HCT116 (cell line): ENCODE measurements at regions not wholly inside any gene's neighbourhood (a gene's known extent, or its start where the extent isn't known, plus 50 kb on each side); places are given as distances from the start of the nearest gene placed in this dataset.

ENCODE experiments used
- ATAC-seq: fragments of 200-7000 bp; cut with Tn5 transposase; 2 replicates; pipeline ENCODE4 v1.9.1; 2020; ENCODE audit warnings: mild to moderate bottlenecking, moderate library complexity
- BruUV-seq: library from RNA; stranded (reverse); fragments of 400-500 nt; replicated peaks from 2 replicates; lab custom pipeline; 2021; lab: Mats Ljungman, UMichigan
- CTCF ChIA-PET: fragments of 300-600 bp; sonication (Branson Sonifier 250); formaldehyde crosslinking; loops from one replicate; lab custom pipeline; 2021; ENCODE audit warnings: antibody characterized with exemption; lab: Charles Lee
- POLR2A ChIA-PET: fragments of 300-600, 350-600 bp; sonication (Branson Sonifier 250); formaldehyde crosslinking; loops from one replicate; lab custom pipeline; 2021; ENCODE audit warnings: antibody characterized with exemption; lab: Charles Lee
- RAD21 ChIA-PET, 2 experiments: fragments of 300-600 bp; sonication (Branson Sonifier 250); formaldehyde crosslinking; loops; one replicate each; lab custom pipeline; 2023; ENCODE audit warnings: low total read pairs in 2 of 2; ENCODE audit not compliant: uncharacterized antibody in 2 of 2, unreplicated experiment in 2 of 2, low non-redundant PET in 1 of 2; lab: Charles Lee
- DNase-seq: peaks from one replicate; pipeline ENCODE4 v3.0.0-alpha.2; 2010; ENCODE audit warnings: low read depth, low spot score
- H2AFZ ChIP-seq: fragments of 200-600 bp; shearing (Covaris generic), sonication (generic); 2 replicates; pipeline ENCODE4 v1.6.1; 2017; ENCODE audit warnings: low read depth, mixed run types, mixed read lengths, antibody characterized with exemption, low read length; ENCODE audit not compliant: poor library complexity, severe bottlenecking
- H3K27ac ChIP-seq: 2 replicates; pipeline ENCODE4 v1.5.1; 2012; ENCODE audit warnings: low read depth, low read length
- H3K27me3 ChIP-seq: fragments of 200-600 bp; sonication (generic); 2 replicates; pipeline ENCODE4 v1.6.1; 2016; ENCODE audit warnings: mixed run types, low read length, mixed read lengths; ENCODE audit not compliant: insufficient read depth
- H3K36me3 ChIP-seq, 2 experiments: fragments of 200-500 bp in 1 of 2; fragments of 200-600 bp in 1 of 2; sonication (Bioruptor generic) in 1 of 2; sonication (generic) in 1 of 2; 2 replicates each; pipeline versions ENCODE4 v1.5.1 to v1.6.1; 2014 to 2016; ENCODE audit warnings: low read length in 2 of 2, inconsistent platforms in 1 of 2, mixed read lengths in 1 of 2, mixed run types in 1 of 2; ENCODE audit not compliant: insufficient read depth in 2 of 2, control insufficient read depth in 1 of 2
- H3K4me1 ChIP-seq, 2 experiments: fragments of 200-600 bp in 1 of 2; sonication (generic) in 1 of 2; 2 replicates each; pipeline versions ENCODE4 v1.5.1 to v1.6.1; 2012 to 2017; ENCODE audit warnings: low read length in 2 of 2, inconsistent platforms in 1 of 2, mild to moderate bottlenecking in 1 of 2, mixed read lengths in 1 of 2, mixed run types in 1 of 2, moderate library complexity in 1 of 2; ENCODE audit not compliant: insufficient read depth in 2 of 2, control insufficient read depth in 1 of 2
- H3K4me2 ChIP-seq: fragments of 200-600 bp; sonication (generic); 2 replicates; pipeline ENCODE4 v1.6.1; 2017; ENCODE audit warnings: mixed run types, low read length, mixed read lengths
- H3K4me3 ChIP-seq, 2 experiments: fragments of 200-600 bp in 1 of 2; sonication (generic) in 1 of 2; replicated peaks in 1 of 2; 2 replicates each; pipeline ENCODE4 v1.5.1; 2011 to 2016; ENCODE audit warnings: low read length in 2 of 2, control low read depth in 1 of 2, low read depth in 1 of 2, mild to moderate bottlenecking in 1 of 2, mixed read lengths in 1 of 2, mixed run types in 1 of 2
- H3K79me2 ChIP-seq: fragments of 200-600 bp; sonication (generic); 2 replicates; pipeline ENCODE4 v1.6.1; 2017; ENCODE audit warnings: mild to moderate bottlenecking, mixed run types, low read length, moderate library complexity, mixed read lengths; ENCODE audit not compliant: insufficient read depth
- H3K9ac ChIP-seq: fragments of 200-600 bp; sonication (generic); 2 replicates; pipeline ENCODE4 v1.6.1; 2016; ENCODE audit warnings: low read length, mixed read lengths
- H3K9me2 ChIP-seq: fragments of 200-600 bp; sonication (generic), shearing (Covaris generic); 2 replicates; pipeline ENCODE4 v1.6.1; 2017; ENCODE audit warnings: mixed run types, mild to moderate bottlenecking, moderate library complexity; ENCODE audit not compliant: insufficient read depth
- H3K9me3 ChIP-seq, 2 experiments: fragments of 200-500 bp in 1 of 2; fragments of 200-600 bp in 1 of 2; sonication (Bioruptor generic) in 1 of 2; sonication (generic) in 1 of 2; 2 replicates each; pipeline ENCODE4 v1.6.1; 2014 to 2017; ENCODE audit warnings: low read length in 2 of 2, mixed read lengths in 2 of 2, inconsistent platforms in 1 of 2, low read depth in 1 of 2, mild to moderate bottlenecking in 1 of 2, mixed run types in 1 of 2, moderate library complexity in 1 of 2; ENCODE audit not compliant: control insufficient read depth in 1 of 2, insufficient read depth in 1 of 2
- H4K20me1 ChIP-seq: fragments of 200-600 bp; sonication (generic), shearing (Covaris generic); 2 replicates; pipeline ENCODE4 v1.6.1; 2017; ENCODE audit warnings: mixed run types, mild to moderate bottlenecking, moderate library complexity; ENCODE audit not compliant: insufficient read depth
- CBX3 ChIP-seq: IDR thresholded peaks from 2 replicates; pipeline ENCODE4 v1.6.1; 2012; ENCODE audit warnings: low read depth
- FOSL1 ChIP-seq: IDR thresholded peaks from 2 replicates; pipeline ENCODE4 v1.6.1; 2012; ENCODE audit warnings: low read depth
- RAD21 ChIP-seq: IDR thresholded peaks from 2 replicates; pipeline ENCODE4 v1.6.1; 2012; ENCODE audit warnings: low read depth, mild to moderate bottlenecking
- SP1 ChIP-seq: IDR thresholded peaks from 2 replicates; pipeline ENCODE4 v1.6.1; 2012; ENCODE audit warnings: low read depth
- TCF7L2 ChIP-seq: IDR thresholded peaks from 2 replicates; pipeline ENCODE4 v1.7.0; 2011; ENCODE audit warnings: borderline replicate concordance, inconsistent platforms; ENCODE audit not compliant: insufficient read depth, insufficient read length; ENCODE audit errors: extremely low read depth
- YY1 ChIP-seq: IDR thresholded peaks from 2 replicates; pipeline ENCODE4 v1.6.1; 2011; ENCODE audit warnings: low read length, low read depth, moderate library complexity, mild to moderate bottlenecking; ENCODE audit not compliant: insufficient replicate concordance; ENCODE audit errors: extremely low read depth
- intact Hi-C: fragments of 100-400 bp; cut with micrococcal nuclease; formaldehyde crosslinking; loops from 2 replicates; pipeline ENCODE4 v1.10.0; 2022
- TF ChIP-seq, protein P1 (sequence below): IDR thresholded peaks from 2 replicates; pipeline ENCODE4 v1.6.1; 2011; ENCODE audit warnings: mild to moderate bottlenecking, low read length, moderate library complexity; ENCODE audit not compliant: insufficient replicate concordance; ENCODE audit errors: extremely low read depth
- TF ChIP-seq, protein P2 (sequence below): IDR thresholded peaks from 2 replicates; pipeline ENCODE4 v1.6.1; 2012; ENCODE audit warnings: low read depth

DNA sequence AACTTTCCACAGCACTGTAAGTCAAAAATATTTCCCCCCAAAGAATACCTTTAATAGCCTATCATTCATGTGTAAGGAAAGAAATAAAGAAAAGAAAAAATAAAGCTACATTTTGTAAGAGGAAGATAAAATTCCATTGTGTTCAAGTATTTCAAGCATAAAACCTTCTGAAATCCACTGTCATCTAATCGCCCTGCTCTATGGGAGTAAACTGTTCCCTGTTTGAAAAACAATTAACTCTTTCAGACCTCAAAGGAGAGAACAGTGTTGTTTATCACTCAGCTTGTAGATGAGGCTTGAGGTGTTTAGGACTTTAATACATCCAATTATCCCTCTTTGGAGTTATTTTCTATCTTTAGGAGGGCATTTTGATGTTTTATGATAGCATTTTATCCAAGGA lies 112.2 kb upstream of the REG3G start:
- no TSS peak for BruUV-seq
- no peaks in the 10 kb centered on the region for H4K20me1 ChIP-seq
- TF ChIP-seq, protein P1, sequence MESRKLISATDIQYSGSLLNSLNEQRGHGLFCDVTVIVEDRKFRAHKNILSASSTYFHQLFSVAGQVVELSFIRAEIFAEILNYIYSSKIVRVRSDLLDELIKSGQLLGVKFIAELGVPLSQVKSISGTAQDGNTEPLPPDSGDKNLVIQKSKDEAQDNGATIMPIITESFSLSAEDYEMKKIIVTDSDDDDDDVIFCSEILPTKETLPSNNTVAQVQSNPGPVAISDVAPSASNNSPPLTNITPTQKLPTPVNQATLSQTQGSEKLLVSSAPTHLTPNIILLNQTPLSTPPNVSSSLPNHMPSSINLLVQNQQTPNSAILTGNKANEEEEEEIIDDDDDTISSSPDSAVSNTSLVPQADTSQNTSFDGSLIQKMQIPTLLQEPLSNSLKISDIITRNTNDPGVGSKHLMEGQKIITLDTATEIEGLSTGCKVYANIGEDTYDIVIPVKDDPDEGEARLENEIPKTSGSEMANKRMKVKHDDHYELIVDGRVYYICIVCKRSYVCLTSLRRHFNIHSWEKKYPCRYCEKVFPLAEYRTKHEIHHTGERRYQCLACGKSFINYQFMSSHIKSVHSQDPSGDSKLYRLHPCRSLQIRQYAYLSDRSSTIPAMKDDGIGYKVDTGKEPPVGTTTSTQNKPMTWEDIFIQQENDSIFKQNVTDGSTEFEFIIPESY = no peak
- TF ChIP-seq SP1 = no peak
- no peak for TF ChIP-seq TCF7L2
- no peak for TF ChIP-seq CBX3
- TF ChIP-seq RAD21 = no peak
- TF ChIP-seq, protein P2, sequence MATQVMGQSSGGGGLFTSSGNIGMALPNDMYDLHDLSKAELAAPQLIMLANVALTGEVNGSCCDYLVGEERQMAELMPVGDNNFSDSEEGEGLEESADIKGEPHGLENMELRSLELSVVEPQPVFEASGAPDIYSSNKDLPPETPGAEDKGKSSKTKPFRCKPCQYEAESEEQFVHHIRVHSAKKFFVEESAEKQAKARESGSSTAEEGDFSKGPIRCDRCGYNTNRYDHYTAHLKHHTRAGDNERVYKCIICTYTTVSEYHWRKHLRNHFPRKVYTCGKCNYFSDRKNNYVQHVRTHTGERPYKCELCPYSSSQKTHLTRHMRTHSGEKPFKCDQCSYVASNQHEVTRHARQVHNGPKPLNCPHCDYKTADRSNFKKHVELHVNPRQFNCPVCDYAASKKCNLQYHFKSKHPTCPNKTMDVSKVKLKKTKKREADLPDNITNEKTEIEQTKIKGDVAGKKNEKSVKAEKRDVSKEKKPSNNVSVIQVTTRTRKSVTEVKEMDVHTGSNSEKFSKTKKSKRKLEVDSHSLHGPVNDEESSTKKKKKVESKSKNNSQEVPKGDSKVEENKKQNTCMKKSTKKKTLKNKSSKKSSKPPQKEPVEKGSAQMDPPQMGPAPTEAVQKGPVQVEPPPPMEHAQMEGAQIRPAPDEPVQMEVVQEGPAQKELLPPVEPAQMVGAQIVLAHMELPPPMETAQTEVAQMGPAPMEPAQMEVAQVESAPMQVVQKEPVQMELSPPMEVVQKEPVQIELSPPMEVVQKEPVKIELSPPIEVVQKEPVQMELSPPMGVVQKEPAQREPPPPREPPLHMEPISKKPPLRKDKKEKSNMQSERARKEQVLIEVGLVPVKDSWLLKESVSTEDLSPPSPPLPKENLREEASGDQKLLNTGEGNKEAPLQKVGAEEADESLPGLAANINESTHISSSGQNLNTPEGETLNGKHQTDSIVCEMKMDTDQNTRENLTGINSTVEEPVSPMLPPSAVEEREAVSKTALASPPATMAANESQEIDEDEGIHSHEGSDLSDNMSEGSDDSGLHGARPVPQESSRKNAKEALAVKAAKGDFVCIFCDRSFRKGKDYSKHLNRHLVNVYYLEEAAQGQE = no peak
- TF ChIP-seq FOSL1 = no peak
- TF ChIP-seq YY1 = no peak
- TF ChIP-seq, all 23 proteins: peak for 0
- intact Hi-C loops = no loop called here
- POLR2A ChIA-PET = no interaction called here
- peaks cover 0 to 16% of the 10 kb centered on the region in 2 experiments; a peak in 2 of 4 replicates for H3K9me3 ChIP-seq
- ATAC-seq (no peak), DNase-seq (no peak)
- RAD21 ChIA-PET = no interaction called here
- H3K4me2 ChIP-seq = no peak overlapping the region
- H3K4me1 ChIP-seq = no peaks in the 10 kb centered on the region
- H2AFZ ChIP-seq = no peak overlapping the region
- no peak overlapping the region for H3K9ac ChIP-seq
- H3K4me3 ChIP-seq = no peak overlapping the region
- H3K9me2 ChIP-seq = no peaks in the 10 kb centered on the region
- H3K27me3 ChIP-seq = no peaks in the 10 kb centered on the region
- no peaks in the 10 kb centered on the region for H3K79me2 ChIP-seq
- H3K27ac ChIP-seq = no peak overlapping the region
- no peaks in the 10 kb centered on the region for H3K36me3 ChIP-seq
- CTCF ChIA-PET = no interaction called here
